ENCODE measurements at regions not wholly inside any gene's neighbourhood (a gene's known extent, or its start where the extent isn't known, plus 50 kb on each side); places are given as distances from the start of the nearest gene placed in this dataset.

GRCh38 chr6:33958526-33959328, 154.9 kb upstream of the MLN start:
- peak; percentile 35 for DNase-seq
- no peak overlapping the region for H3K27ac Mint-ChIP-seq
- H3K27me3 Mint-ChIP-seq (ENCODE audit: low read depth) = no peaks in the 10 kb centered on the region
- no peaks in the 10 kb centered on the region for H3K36me3 Mint-ChIP-seq (ENCODE audit: low read depth)
- H3K9me3 Mint-ChIP-seq = no peaks in the 10 kb centered on the region
- H3K4me1 Mint-ChIP-seq (ENCODE audit: low read depth) = peaks cover 4% of the 10 kb centered on the region
- intact Hi-C loops (cut with micrococcal nuclease) = no loop called here
- CTCF ChIA-PET = interaction anchor here (1.3 kb wide), 1 partner anchor 10 kb away, joined by 3 read pairs; no protein-coding TSS in a partner anchor
- no peak overlapping the region for H3K4me3 Mint-ChIP-seq

DNA sequence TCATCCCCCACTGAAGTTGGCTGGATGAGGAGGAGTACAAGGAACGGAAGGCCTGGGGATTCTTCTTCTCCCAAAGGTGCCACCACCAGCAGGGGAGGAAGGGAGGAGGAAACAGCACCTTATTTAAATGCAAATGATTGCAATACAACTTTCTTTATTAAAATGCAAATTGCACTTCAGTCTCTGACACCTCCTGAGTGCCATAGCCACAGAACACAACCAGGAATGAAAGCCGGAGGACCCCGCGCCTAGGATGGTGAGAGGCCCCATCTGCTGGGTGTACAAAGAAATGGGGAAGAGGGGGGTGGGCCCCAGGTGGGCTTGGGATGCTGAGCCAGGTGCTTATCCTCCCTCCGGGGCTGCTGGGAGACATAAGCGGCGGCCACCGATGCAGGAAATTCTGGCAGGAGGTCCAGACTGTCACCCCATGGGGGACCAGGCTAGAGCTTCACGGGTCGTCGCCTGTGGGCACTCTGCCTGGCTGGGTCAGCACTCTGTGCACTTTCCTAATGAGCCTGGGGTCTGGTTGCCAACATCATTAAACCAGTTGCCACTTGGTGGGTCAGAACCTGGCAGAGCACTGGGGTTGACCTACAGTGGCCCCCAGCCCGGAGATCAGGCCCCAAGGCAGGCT, 154.2 kb upstream of the MLN start:
- H3K4me3 Mint-ChIP-seq = no peak overlapping the region
- H3K4me1 Mint-ChIP-seq (ENCODE audit: low read depth) = peaks cover 4% of the 10 kb centered on the region
- CTCF ChIA-PET = no interaction called here
- H3K27ac Mint-ChIP-seq = no peak overlapping the region
- intact Hi-C loops (cut with micrococcal nuclease) = no loop called here
- H3K27me3 Mint-ChIP-seq (ENCODE audit: low read depth) = no peaks in the 10 kb centered on the region
- DNase-seq = no peak
- H3K36me3 Mint-ChIP-seq (ENCODE audit: low read depth) = no peaks in the 10 kb centered on the region
- H3K9me3 Mint-ChIP-seq = no peaks in the 10 kb centered on the region

DNA sequence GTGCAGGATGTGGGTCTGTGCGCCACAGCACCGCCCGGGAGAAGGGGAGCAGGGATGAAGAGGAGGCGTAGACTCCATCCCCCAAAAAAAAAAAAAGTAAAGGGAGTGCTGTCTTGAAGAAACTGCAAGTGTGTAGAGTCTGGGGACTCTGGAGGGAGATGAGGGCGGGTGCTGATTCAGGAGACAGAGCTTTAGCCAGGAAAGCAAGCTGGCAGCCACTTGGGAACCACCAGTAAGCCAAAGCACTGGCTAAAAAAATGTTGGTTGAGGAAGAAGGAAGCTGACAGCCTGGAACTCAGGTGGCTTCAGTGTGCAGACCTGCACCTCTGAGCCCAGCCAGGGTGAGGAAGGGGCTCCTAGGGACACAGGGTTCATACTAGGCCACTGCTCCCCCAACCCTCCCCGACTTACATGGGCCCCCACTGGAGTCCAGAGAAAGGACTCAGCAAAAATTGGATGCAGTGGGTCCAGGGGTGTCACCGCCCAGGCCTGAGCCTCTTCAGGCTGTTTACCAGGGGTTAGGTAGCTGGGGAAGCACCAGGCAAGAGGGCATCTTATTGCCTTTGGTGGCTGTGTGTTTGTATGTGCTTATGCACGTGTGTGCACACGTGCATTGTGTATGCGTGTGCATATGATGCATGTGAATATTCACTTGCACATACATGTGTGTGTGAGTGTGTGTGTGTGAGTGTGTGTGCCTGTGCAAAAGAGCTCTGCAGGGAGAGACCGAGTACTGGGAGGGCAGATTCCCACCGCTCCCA, 153.5 kb upstream of the MLN start:
- H3K27ac Mint-ChIP-seq = no peak overlapping the region
- no peak for DNase-seq
- H3K4me3 Mint-ChIP-seq = no peak overlapping the region
- CTCF ChIA-PET = no interaction called here
- no peaks in the 10 kb centered on the region for H3K9me3 Mint-ChIP-seq
- no peaks in the 10 kb centered on the region for H3K36me3 Mint-ChIP-seq (ENCODE audit: low read depth)
- H3K4me1 Mint-ChIP-seq (ENCODE audit: low read depth) = peaks cover 4% of the 10 kb centered on the region
- intact Hi-C loops (cut with micrococcal nuclease) = no loop called here
- H3K27me3 Mint-ChIP-seq (ENCODE audit: low read depth) = no peaks in the 10 kb centered on the region

- Mint-ChIP-seq H3K27me3 (ENCODE audit: low read depth) (no peaks in the 10 kb centered on the region), H3K36me3 (ENCODE audit: low read depth) (no peaks in the 10 kb centered on the region), H3K4me1 (ENCODE audit: low read depth) (peaks cover 4% of the 10 kb centered on the region), H3K27ac (no peak overlapping the region), H3K9me3 (no peaks in the 10 kb centered on the region), H3K4me3 (no peak overlapping the region)
- CTCF ChIA-PET = no interaction called here
- intact Hi-C loops (cut with micrococcal nuclease) = no loop called here
- no peak for DNase-seq
Observed at GRCh38 chr6:33956206-33956605, 152.4 kb upstream of the MLN start.

- Mint-ChIP-seq H3K9me3 (no peaks in the 10 kb centered on the region), H3K27me3 (ENCODE audit: low read depth) (no peaks in the 10 kb centered on the region), H3K27ac (no peak overlapping the region), H3K4me3 (no peak overlapping the region), H3K36me3 (ENCODE audit: low read depth) (no peaks in the 10 kb centered on the region), H3K4me1 (ENCODE audit: low read depth) (peaks cover 4% of the 10 kb centered on the region)
- CTCF ChIA-PET = no interaction called here
- intact Hi-C loops (cut with micrococcal nuclease) = no loop called here
- no peak for DNase-seq
Observed at GRCh38 chr6:33955566-33955965, 151.8 kb upstream of the MLN start.

- CTCF ChIA-PET = no interaction called here
- H3K36me3 Mint-ChIP-seq (ENCODE audit: low read depth) = no peaks in the 10 kb centered on the region
- peaks cover 4% of the 10 kb centered on the region for H3K4me1 Mint-ChIP-seq (ENCODE audit: low read depth)
- DNase-seq = peak; percentile 18
- H3K9me3 Mint-ChIP-seq = no peaks in the 10 kb centered on the region
- intact Hi-C loops (cut with micrococcal nuclease) = no loop called here
- no peak overlapping the region for H3K27ac Mint-ChIP-seq
- no peak overlapping the region for H3K4me3 Mint-ChIP-seq
- no peaks in the 10 kb centered on the region for H3K27me3 Mint-ChIP-seq (ENCODE audit: low read depth)
Observed at GRCh38 chr6:33954453-33954852, 150.7 kb upstream of the MLN start.

- intact Hi-C loops (cut with micrococcal nuclease) = no loop called here
- H3K27ac Mint-ChIP-seq = no peak overlapping the region
- H3K27me3 Mint-ChIP-seq (ENCODE audit: low read depth) = no peaks in the 10 kb centered on the region
- CTCF ChIA-PET = no interaction called here
- no peaks in the 10 kb centered on the region for H3K36me3 Mint-ChIP-seq (ENCODE audit: low read depth)
- H3K9me3 Mint-ChIP-seq = no peaks in the 10 kb centered on the region
- H3K4me1 Mint-ChIP-seq (ENCODE audit: low read depth) = peaks cover 4% of the 10 kb centered on the region
- no peak overlapping the region for H3K4me3 Mint-ChIP-seq
- no peak for DNase-seq
Observed at GRCh38 chr6:33953171-33953570, 149.4 kb upstream of the MLN start.

GRCh38 chr6:33952016-33952415, 148.2 kb upstream of the MLN start:
- Mint-ChIP-seq H3K27ac (no peak overlapping the region), H3K9me3 (no peaks in the 10 kb centered on the region), H3K4me1 (ENCODE audit: low read depth) (peaks cover 4% of the 10 kb centered on the region), H3K4me3 (no peak overlapping the region), H3K36me3 (ENCODE audit: low read depth) (no peaks in the 10 kb centered on the region), H3K27me3 (ENCODE audit: low read depth) (no peaks in the 10 kb centered on the region)
- no peak for DNase-seq
- intact Hi-C loops (cut with micrococcal nuclease) = no loop called here
- CTCF ChIA-PET = no interaction called here

DNA sequence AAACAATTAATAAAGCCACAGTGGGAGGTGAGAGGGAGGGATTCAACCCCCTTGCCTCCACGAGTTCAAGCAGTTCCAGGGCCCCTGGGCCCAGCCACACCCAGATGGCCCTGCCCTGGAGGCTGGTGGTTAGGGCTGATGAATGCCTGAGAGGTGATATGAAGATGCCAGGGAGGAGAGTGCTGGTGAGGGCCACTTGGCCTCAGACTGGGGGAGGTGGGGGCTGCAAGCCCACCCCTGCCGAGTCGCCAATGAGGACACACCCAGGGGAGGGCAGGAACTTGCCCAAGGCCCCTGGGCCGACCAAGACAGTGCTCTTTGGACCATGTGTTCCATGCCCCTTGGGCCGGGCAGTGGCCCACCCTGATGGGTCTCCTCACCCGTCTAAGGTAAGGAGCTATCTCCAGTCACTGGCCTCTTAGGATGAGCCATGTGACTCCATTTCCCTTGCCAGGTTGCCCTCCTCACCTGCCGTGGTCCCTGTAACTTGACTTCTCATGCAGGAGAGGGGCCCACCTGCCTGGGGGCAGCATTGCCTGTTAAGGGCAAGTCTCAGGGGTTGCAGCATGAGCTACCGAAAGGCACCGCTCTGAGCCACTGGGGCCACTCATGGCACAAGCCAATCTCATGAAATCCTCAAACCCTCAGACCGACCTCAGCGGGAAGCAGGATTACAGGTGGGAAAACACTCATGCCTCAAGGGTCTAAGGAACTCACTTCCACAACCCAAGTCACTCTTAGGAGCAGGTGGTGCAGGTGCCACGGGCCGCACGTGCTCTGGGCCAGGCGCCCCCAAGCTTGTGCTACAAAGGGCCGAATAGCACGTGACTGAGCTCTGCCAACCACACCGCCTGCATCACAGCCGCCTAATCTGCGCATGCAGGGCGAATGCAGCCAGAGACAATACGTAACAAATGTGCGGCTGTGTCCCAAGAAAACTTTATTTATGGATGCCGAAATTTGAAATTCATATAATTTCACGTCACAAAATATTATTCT, 147.4 kb upstream of the MLN start:
- intact Hi-C loops (cut with micrococcal nuclease) = no loop called here
- Mint-ChIP-seq H3K27me3 (ENCODE audit: low read depth) (no peaks in the 10 kb centered on the region), H3K4me3 (no peak overlapping the region), H3K27ac (no peak overlapping the region), H3K36me3 (ENCODE audit: low read depth) (no peaks in the 10 kb centered on the region), H3K9me3 (no peaks in the 10 kb centered on the region), H3K4me1 (ENCODE audit: low read depth) (peaks cover 4% of the 10 kb centered on the region)
- CTCF ChIA-PET = no interaction called here
- no peak for DNase-seq

GRCh38 chr6:33950472-33950881, 146.7 kb upstream of the MLN start:
- CTCF ChIA-PET = no interaction called here
- no peaks in the 10 kb centered on the region for H3K9me3 Mint-ChIP-seq
- peak; percentile 12 for DNase-seq
- no peak overlapping the region for H3K4me3 Mint-ChIP-seq
- peaks cover 4% of the 10 kb centered on the region for H3K4me1 Mint-ChIP-seq (ENCODE audit: low read depth)
- intact Hi-C loops (cut with micrococcal nuclease) = no loop called here
- no peaks in the 10 kb centered on the region for H3K36me3 Mint-ChIP-seq (ENCODE audit: low read depth)
- H3K27ac Mint-ChIP-seq = no peak overlapping the region
- no peaks in the 10 kb centered on the region for H3K27me3 Mint-ChIP-seq (ENCODE audit: low read depth)

- Mint-ChIP-seq H3K4me1 (ENCODE audit: low read depth) (peaks cover 4% of the 10 kb centered on the region), H3K36me3 (ENCODE audit: low read depth) (no peaks in the 10 kb centered on the region), H3K27me3 (ENCODE audit: low read depth) (no peaks in the 10 kb centered on the region), H3K4me3 (no peak overlapping the region), H3K9me3 (no peaks in the 10 kb centered on the region), H3K27ac (no peak overlapping the region)
- CTCF ChIA-PET = no interaction called here
- intact Hi-C loops (cut with micrococcal nuclease) = no loop called here
- DNase-seq = no peak
Observed at GRCh38 chr6:33949877-33950435, 146.2 kb upstream of the MLN start.

- no peaks in the 10 kb centered on the region for H3K36me3 Mint-ChIP-seq (ENCODE audit: low read depth)
- H3K4me1 Mint-ChIP-seq (ENCODE audit: low read depth) = no peaks in the 10 kb centered on the region
- no peak overlapping the region for H3K27ac Mint-ChIP-seq
- intact Hi-C loops (cut with micrococcal nuclease) = no loop called here
- CTCF ChIA-PET = interaction anchor here (1.3 kb wide), 1 partner anchor 10 kb away, joined by 3 read pairs; no protein-coding TSS in a partner anchor
- H3K4me3 Mint-ChIP-seq = no peak overlapping the region
- DNase-seq = no peak
- H3K27me3 Mint-ChIP-seq (ENCODE audit: low read depth) = no peaks in the 10 kb centered on the region
- H3K9me3 Mint-ChIP-seq = no peaks in the 10 kb centered on the region
Observed at GRCh38 chr6:33949111-33949510, 145.3 kb upstream of the MLN start.

Data from activated naive CD4-positive, alpha-beta T cell treated with anti-CD3 and anti-CD28 coated beads for 36 hours (primary cell).